Mesothelial cell of epicardium (in vitro differentiated cells): ENCODE measurements at regions not wholly inside any gene's neighbourhood (a gene's known extent, or its start where the extent isn't known, plus 50 kb on each side); places are given as distances from the start of the nearest gene placed in this dataset.

ENCODE experiments used
- DNase-seq, 2 experiments: peaks; one replicate each; pipeline ENCODE4 v3.0.0; 2021; ENCODE audit warnings: low spot score in 2 of 2; ENCODE audit not compliant: unreplicated experiment in 2 of 2
- H3K27ac Mint-ChIP-seq: 2 replicates; pipeline ENCODE4 v1.8.0; 2021; ENCODE audit warnings: mixed read lengths
- H3K27me3 Mint-ChIP-seq: 2 replicates; pipeline ENCODE4 v1.8.0; 2021; ENCODE audit warnings: low read depth, mixed read lengths
- H3K36me3 Mint-ChIP-seq: 2 replicates; pipeline ENCODE4 v1.8.0; 2021; ENCODE audit warnings: mixed read lengths
- H3K4me1 Mint-ChIP-seq: 2 replicates; pipeline ENCODE4 v1.8.0; 2021; ENCODE audit warnings: mixed read lengths
- H3K4me3 Mint-ChIP-seq: 2 replicates; pipeline ENCODE4 v1.8.0; 2021; ENCODE audit warnings: mild to moderate bottlenecking, moderate library complexity, mixed read lengths
- H3K9me3 Mint-ChIP-seq: 2 replicates; pipeline ENCODE4 v1.8.0; 2021; ENCODE audit warnings: mixed read lengths
- TF ChIP-seq, protein P1 (sequence below): fragments of 200-600 bp; sonication (generic); IDR thresholded peaks from one replicate; pipeline ENCODE4 v1.5.0; 2021; ENCODE audit warnings: antibody characterized with exemption; ENCODE audit not compliant: unreplicated experiment

DNA sequence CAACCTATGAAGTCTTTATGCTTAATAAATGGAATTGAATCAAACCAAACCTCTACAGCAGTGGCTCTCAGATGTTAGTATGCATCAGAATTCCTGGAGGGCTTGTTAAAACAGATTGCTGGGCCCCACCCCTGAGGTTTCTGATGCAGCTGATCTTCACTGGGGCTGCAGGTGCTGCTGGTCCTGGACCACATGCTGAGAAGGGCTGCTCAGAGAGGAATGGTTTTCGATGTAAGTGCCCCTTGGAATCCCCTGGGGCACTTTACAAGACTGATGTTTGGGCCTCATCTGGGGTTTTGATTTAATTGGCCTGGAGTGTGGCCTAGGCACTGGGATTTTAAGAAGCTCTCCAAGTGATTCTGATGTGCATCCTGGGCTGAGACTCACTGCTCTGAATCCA lies 403.8 kb upstream of the HS6ST1 start:
- no peak for DNase-seq
- H3K9me3 Mint-ChIP-seq, result peaks cover 18% of the 10 kb centered on the region
- no peaks in the 10 kb centered on the region for H3K27me3 Mint-ChIP-seq
- peaks cover 17% of the 10 kb centered on the region for H3K4me1 Mint-ChIP-seq
- H3K27ac Mint-ChIP-seq, result no peak overlapping the region
- TF ChIP-seq, protein P1, sequence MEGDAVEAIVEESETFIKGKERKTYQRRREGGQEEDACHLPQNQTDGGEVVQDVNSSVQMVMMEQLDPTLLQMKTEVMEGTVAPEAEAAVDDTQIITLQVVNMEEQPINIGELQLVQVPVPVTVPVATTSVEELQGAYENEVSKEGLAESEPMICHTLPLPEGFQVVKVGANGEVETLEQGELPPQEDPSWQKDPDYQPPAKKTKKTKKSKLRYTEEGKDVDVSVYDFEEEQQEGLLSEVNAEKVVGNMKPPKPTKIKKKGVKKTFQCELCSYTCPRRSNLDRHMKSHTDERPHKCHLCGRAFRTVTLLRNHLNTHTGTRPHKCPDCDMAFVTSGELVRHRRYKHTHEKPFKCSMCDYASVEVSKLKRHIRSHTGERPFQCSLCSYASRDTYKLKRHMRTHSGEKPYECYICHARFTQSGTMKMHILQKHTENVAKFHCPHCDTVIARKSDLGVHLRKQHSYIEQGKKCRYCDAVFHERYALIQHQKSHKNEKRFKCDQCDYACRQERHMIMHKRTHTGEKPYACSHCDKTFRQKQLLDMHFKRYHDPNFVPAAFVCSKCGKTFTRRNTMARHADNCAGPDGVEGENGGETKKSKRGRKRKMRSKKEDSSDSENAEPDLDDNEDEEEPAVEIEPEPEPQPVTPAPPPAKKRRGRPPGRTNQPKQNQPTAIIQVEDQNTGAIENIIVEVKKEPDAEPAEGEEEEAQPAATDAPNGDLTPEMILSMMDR, result no peak
- no peaks in the 10 kb centered on the region for H3K36me3 Mint-ChIP-seq
- H3K4me3 Mint-ChIP-seq, result no peak overlapping the region

DNA sequence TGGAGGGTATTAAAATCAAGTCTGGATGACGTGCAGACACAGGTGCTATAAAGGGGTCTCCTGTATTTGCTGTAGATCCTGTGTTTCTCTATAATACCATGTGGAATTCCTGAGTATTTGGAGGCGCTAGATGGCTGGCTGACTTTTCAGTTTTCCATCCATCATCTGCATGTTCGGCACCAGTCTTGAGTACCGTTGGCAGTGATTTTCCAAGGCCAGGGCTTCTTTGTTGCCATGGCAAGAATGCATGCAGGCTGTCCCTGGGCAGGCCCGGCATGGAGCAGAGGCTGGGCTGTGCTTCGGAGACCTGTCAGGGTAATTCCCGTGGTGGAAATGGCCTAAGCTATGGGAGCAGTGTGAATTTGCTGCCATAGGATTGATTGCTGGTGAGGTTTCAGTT lies 405.9 kb upstream of the HS6ST1 start:
- Mint-ChIP-seq H3K9me3 (peaks cover 29% of the 10 kb centered on the region), H3K4me3 (no peak overlapping the region), H3K4me1 (peaks cover 20% of the 10 kb centered on the region), H3K36me3 (peaks cover 11% of the 10 kb centered on the region), H3K27me3 (no peaks in the 10 kb centered on the region), H3K27ac (no peak overlapping the region)
- TF ChIP-seq, protein P1, result no peak
- no peak for DNase-seq

DNA sequence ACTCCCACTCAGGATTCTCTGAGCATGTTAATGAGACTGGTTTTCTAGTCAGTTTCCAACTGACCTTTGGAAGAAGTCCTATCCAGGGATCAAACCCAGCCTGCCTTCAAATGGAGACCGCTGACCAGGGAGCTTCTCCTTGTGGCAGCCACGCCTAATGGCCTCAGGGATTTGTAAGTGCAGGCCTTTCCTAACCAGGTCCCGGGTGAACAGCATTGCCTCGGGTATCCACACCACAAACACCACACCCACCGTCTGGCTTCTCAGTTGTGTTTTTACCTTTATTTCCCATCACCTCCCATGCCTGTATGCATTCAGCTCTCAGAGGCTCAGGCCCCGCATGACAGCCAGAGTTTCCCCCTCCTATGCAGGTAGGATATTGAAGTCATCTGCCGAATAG lies 406.3 kb upstream of the HS6ST1 start:
- H3K9me3 Mint-ChIP-seq, result peaks cover 28% of the 10 kb centered on the region
- H3K36me3 Mint-ChIP-seq, result peaks cover 12% of the 10 kb centered on the region
- no peak overlapping the region for H3K27ac Mint-ChIP-seq
- TF ChIP-seq, protein P1, result no peak
- no peak for DNase-seq
- no peaks in the 10 kb centered on the region for H3K27me3 Mint-ChIP-seq
- H3K4me1 Mint-ChIP-seq, result peaks cover 20% of the 10 kb centered on the region
- no peak overlapping the region for H3K4me3 Mint-ChIP-seq

DNA sequence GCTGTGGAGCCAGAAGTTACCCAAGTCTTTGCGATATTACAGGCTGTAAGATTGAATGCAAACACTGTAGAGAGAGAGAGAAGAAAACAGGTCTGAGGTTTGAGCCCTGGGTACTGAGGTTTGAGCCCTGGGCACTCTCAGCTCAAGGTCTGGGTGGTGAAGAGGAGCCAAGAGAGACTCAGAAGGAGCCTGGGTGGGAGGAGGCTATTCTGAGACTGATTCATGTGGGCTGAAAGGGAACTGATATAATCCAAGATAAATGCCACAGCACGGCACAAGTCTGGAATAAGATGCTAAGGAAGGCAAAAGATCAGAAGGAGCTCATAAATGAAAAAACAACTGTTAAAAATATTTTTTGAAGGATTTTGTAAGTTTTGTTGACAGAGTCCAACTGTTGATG lies 407.6 kb upstream of the HS6ST1 start:
- H3K9me3 Mint-ChIP-seq, result peaks cover 31% of the 10 kb centered on the region
- no peak overlapping the region for H3K4me3 Mint-ChIP-seq
- H3K4me1 Mint-ChIP-seq, result peaks cover 20% of the 10 kb centered on the region
- TF ChIP-seq, protein P1, result no peak
- DNase-seq, result no peak
- H3K36me3 Mint-ChIP-seq, result peaks cover 16% of the 10 kb centered on the region
- H3K27me3 Mint-ChIP-seq, result no peaks in the 10 kb centered on the region
- H3K27ac Mint-ChIP-seq, result peak overlapping the region; percentile 14

DNA sequence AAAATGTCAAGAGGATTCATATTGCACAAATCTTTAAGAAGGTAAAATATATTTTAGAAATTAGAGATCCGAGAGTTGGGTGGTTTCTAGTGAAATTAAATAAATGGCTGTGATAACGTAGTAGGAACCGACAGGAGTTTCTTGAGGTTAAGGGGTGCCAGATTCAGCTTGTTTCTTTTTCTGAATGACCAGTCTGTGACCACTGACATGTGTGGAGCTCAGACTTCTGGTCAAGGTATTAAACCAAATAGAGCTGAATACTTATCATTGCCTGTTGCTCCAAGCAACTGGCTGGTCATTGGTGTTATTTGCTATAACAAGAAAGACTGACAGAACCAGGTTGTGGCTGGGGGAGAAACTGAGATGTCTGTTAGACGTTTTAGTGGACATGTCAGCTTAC lies 408.2 kb upstream of the HS6ST1 start:
- Mint-ChIP-seq H3K9me3 (peaks cover 31% of the 10 kb centered on the region), H3K27ac (peak overlapping the region; percentile 79), H3K36me3 (peaks cover 16% of the 10 kb centered on the region)

DNA sequence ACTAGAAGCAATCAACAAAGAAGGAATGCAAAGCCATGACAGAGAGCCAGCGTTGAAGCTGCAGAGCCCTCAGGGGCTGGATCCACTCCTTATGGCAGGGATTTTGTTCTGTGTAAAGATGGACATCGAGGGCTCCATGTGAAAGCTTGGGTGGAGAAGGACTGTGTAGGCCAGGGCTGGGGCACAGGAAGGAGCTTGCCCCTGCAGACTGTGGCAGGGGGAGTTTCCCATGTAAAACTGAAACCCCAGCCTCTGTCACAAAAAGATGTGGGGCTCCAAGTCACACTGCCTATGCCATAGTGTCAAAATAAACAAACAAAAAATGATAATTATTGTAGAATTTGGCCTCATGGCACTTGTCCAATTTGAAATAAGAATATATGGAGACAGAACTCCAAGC lies 408.7 kb upstream of the HS6ST1 start:
- TF ChIP-seq, protein P1, result no peak
- peak overlapping the region; percentile 79 for H3K27ac Mint-ChIP-seq
- no peak overlapping the region for H3K4me3 Mint-ChIP-seq
- peaks cover 16% of the 10 kb centered on the region for H3K36me3 Mint-ChIP-seq
- DNase-seq, result no peak
- H3K27me3 Mint-ChIP-seq, result no peaks in the 10 kb centered on the region
- peaks cover 20% of the 10 kb centered on the region for H3K4me1 Mint-ChIP-seq
- peaks cover 31% of the 10 kb centered on the region for H3K9me3 Mint-ChIP-seq

More for the DNA sequence above, 408.2 kb upstream of the HS6ST1 start:
- TF ChIP-seq, protein P1, result no peak
- DNase-seq, result no peak
- peaks cover 20% of the 10 kb centered on the region for H3K4me1 Mint-ChIP-seq
- H3K4me3 Mint-ChIP-seq, result no peak overlapping the region
- H3K27me3 Mint-ChIP-seq, result no peaks in the 10 kb centered on the region
